ENCODE measurements at regions not wholly inside any gene's neighbourhood (a gene's known extent, or its start where the extent isn't known, plus 50 kb on each side); places are given as distances from the start of the nearest gene placed in this dataset.
"Not testable (repeated sequence)": the region's sequence is repeated elsewhere in the genome, so short reads cannot be mapped to it uniquely, and the experiment has no call there.

GRCh38 chr4:92012899-92013867, 290.6 kb upstream of the GRID2 start:
- no peak for DNase-seq (ENCODE audit: low read depth)

DNA sequence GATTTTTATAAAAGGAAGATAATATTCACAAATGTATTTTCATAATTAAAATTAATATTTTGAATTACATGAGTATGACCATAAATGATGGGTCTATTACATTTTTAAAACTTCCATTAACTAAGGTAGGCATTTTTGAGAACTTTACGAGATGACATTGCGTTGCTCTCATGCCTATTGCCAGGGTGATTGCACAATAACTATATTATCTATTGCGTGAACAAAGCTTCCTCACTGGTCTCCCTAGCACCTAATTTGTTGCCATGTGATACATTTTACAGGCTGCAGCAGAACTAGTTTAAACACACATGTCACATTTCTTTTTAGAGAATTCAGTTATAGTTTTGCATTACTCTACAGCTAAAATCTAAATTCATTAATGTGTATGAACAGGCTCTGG, 289.7 kb upstream of the GRID2 start:
- no peak for DNase-seq (ENCODE audit: low read depth)

- no peak for DNase-seq (ENCODE audit: low read depth)
Observed at GRCh38 chr4:92021203-92021602, 282.6 kb upstream of the GRID2 start.

- no peak for DNase-seq (ENCODE audit: low read depth)
Observed at GRCh38 chr4:92021788-92022187, 282.0 kb upstream of the GRID2 start.

- DNase-seq (ENCODE audit: low read depth), result not testable (repeated sequence)
Observed at GRCh38 chr4:92028830-92029229, 274.9 kb upstream of the GRID2 start.

DNA sequence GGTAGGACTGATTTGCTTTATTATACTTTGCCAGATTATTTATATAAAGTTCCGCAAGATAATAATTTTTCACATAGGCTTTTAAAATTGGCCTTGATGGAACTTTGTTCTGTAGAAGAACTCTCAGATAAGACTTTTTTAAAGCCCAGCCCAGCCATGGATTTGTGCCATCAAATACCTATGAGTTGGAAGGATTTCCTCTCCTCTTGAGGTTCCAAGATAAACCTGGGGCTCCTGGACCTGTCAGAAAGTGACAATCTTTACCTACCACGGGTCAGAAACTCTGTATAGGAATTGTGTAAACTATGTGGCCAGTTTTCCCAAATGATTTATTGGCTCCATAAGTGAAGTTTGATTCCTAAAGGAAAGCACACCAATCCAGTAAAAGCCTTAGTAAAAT, 271.9 kb upstream of the GRID2 start:
- no peak for DNase-seq (ENCODE audit: low read depth)

DNA sequence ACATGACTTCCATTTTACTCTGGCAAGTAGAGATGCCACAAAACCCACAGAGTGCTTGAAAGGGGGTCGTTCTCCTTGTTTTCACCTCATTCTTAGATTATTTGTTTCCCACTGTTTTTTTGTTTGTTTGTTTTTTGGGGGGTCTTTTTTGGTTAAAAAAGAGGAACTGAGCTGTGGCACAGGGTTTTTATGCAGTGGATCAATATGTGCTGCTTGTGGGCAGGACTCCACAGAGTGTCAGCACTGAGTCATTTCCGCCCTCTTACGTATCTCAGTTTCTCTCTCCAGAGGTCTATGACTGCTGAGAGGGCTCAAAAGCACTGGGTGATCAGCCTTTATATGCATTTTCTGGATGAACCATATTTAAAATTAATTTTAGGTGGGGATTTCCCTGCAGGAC, 268.1 kb upstream of the GRID2 start:
- DNase-seq (ENCODE audit: low read depth), result peak; percentile 0

- no peak for DNase-seq (ENCODE audit: low read depth)
Observed at GRCh38 chr4:92045718-92046117, 258.0 kb upstream of the GRID2 start.

DNA sequence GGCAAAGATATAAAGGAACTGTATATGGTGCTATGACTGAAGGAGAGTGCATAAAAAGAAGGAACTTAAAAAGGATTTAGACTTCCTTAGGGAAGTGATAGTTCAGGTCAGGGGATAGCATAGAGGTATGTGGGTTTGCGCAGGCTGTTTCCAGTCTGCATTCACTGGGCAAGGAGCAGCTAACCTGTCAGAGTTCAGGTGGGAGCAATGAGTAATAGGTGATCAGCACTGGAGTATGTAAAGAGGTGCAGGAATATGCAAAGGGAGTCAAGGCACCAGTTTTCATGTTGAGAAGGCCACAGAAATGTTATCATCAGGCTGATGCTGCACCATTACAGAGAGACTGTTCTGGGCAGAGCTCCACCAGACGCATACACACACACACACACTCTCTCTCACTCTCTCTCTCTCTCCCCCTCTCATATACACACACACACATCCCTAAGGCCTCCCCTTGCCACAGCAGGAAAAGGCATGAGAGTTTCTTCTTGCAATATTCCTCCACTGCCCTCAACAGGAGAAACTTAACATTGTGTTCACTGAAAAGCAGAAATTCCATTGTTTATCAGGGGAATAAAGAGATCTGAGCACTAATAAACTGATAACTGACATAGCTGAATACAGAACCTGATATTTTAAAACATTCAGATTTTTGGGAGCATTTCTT, 256.4 kb upstream of the GRID2 start:
- DNase-seq (ENCODE audit: low read depth), result peak; percentile 0

DNA sequence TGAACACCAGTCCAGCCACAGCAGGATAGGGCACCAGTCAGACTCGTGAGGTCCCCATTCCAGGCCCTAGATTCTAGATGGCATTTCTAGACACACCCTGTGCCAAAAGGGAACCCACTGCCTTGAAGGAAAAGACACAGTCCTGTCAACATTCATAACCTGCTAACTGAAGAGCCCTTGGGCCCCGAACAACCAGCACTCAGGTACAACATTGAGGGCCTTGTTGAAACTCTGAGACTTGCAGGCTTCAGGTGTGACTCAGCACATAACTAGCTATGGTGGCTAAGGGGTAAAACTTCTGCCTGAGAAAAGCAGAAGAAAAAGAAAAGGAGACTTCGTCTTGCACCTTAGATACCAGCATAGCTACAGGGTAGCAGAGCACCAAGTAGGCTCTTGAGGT, 252.9 kb upstream of the GRID2 start:
- DNase-seq (ENCODE audit: low read depth), result peak; percentile 0

DNA sequence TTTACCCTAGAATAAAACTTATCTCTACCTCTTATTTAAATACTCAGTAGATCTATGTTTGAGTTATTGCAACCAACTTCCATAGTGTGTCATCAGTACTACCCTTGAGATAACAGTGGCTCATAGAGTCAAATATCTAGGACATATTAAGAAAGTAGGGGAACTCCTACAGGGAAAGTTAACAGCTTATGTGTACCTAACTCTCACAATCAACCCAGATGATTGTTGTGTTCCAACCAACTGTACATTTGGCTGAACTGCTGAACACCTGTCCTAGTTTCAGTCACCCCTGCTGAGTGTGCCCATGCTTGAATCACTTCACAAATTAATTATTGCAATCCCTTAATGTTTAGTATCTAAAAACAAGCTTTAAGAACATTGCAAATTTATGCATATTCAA, 244.2 kb upstream of the GRID2 start:
- DNase-seq (ENCODE audit: low read depth), result no peak

DNA sequence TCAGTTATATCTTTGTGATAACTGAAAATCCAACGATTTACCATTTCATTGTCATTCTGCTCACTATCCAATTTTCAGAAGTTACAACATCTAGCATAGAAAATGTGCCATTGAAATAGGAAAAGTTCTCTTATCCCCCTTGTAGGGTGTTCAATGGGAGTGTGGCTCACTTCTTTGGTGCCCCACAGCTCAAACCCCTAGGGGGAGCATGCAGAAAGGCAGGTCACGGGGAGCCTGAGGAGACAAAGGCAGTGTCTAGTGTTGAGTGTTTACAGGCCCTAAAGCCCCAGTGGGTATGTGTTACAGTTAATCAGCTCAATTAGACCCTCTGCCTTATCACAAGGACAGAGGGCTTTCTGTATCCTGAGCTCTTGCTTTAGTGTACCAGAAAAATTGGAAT, 243.4 kb upstream of the GRID2 start:
- DNase-seq (ENCODE audit: low read depth), result no peak

DNA sequence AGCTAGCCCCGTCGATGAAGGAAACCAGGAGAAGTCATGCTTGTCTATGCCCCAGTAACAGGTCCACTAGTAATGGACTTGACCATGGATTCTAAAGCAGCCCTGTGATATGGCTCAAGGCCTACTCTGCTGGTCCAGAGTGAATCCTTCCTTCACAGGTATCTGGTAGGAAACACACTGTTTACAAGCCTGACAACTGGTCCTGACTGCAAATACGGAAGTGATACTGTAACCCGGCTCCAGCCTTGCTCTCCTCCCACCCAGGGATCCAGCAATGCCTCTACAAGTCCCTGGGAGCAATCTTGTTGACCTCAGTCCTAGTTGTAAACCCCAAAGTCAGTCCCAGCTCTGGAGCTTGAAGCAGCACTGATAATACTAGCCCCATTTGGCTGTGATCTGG, 239.2 kb upstream of the GRID2 start:
- no peak for DNase-seq (ENCODE audit: low read depth)

DNA sequence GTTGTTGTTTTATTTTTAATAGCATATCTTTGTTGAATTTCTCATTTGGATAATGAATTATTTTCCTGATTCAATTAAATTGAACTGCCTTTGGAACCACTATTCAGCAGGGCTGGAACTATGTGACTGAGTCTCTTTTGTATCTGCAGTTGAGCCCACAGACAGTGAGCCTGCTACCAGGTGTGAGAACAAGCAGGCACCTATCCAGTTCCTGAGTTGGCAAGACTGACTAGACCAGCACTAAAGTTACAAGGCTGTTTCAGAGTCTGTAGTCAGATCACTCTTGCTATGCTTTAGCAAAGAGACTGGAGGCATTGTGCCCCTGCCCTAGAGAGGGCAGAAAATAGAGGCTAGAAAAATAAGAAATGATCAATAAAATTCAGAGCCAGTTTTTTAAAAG, 237.3 kb upstream of the GRID2 start:
- no peak for DNase-seq (ENCODE audit: low read depth)

DNA sequence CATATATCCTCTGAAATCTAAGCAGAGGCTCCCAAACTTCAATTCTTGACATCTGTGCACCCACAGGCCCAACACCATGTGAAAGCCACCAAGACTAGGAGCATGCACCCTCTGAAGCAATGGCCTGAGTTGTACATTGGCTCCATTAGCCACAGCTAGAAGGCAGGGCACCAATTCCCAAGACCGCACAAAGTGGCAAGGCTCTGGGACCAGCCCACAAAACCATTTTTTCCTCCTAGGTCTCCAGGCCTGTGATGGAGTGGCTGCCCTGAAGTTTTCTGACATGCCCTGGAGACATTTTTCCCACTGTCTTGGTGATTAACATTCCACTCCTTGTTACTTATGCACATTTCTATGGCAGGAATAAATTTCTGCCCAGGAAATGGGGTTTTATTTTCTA, 232.2 kb upstream of the GRID2 start:
- DNase-seq (ENCODE audit: low read depth), result no peak

GRCh38 chr4:92074839-92075238, 228.9 kb upstream of the GRID2 start:
- DNase-seq (ENCODE audit: low read depth), result no peak

- no peak for DNase-seq (ENCODE audit: low read depth)
Observed at GRCh38 chr4:92090887-92091286, 212.9 kb upstream of the GRID2 start.

DNA sequence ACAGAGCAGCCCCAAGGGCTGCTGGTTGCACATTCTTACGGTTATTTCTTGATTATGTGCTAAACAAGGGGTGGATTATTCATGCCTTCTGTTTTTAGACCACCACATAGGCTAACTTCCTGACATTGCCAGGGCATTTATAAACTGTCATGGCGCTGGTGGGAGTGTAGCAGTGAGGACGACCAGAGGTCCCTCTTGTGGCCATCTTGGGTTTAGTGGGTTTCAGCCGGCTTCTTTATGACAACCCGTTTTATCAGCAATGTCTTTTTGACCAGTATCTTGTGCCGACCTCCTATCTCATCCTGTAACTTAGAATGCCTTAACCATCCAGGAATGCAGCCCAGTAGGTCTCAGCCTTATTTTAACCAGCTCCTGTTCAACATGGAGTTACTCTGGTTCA, 212.4 kb upstream of the GRID2 start:
- DNase-seq (ENCODE audit: low read depth), result peak; percentile 43

DNA sequence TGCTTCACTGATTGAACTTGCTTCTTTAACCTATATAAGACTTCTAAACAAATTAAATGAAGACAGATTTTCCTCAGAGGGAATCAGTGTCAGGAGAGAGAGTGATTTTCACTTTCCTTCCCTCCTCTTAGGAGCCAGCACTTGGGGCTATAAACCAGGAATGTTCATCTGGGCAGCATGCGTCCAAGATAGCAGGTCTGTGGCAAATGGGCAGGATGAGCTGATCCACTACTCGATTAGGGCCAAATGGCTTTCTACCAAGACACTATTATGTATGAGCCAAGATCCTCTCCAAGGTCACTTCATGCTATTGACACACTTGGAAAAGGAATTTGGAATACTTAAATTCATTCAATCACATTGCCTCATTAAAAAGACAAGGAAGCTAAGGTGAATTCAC, 203.9 kb upstream of the GRID2 start:
- DNase-seq (ENCODE audit: low read depth), result no peak

GRCh38 chr4:92100975-92101374, 202.8 kb upstream of the GRID2 start:
- no peak for DNase-seq (ENCODE audit: low read depth)

GRCh38 chr4:92101737-92102172, 202.0 kb upstream of the GRID2 start:
- peak; percentile 9 for DNase-seq (ENCODE audit: low read depth)

GRCh38 chr4:92104506-92104905, 199.3 kb upstream of the GRID2 start:
- DNase-seq (ENCODE audit: low read depth), result no peak

GRCh38 chr4:92106816-92107215, 196.9 kb upstream of the GRID2 start:
- DNase-seq (ENCODE audit: low read depth), result no peak
